Activated CD4-positive, alpha-beta memory T cell treated with anti-CD3 and anti-CD28 coated beads for 36 hours (primary cell): ENCODE measurements at regions not wholly inside any gene's neighbourhood (a gene's known extent, or its start where the extent isn't known, plus 50 kb on each side); places are given as distances from the start of the nearest gene placed in this dataset.

Source experiments
- CTCF ChIA-PET: fragments of 350-600 bp; sonication (Branson Sonifier 250); formaldehyde crosslinking; loops from one replicate; lab custom pipeline; 2021; ENCODE audit warnings: antibody characterized with exemption, inconsistent platforms; lab: Charles Lee
- POLR2A ChIA-PET: fragments of 350-600 bp; sonication (Branson Sonifier 250); formaldehyde crosslinking; loops from one replicate; lab custom pipeline; 2021; ENCODE audit warnings: antibody characterized with exemption; lab: Charles Lee
- DNase-seq: peaks from one replicate; pipeline ENCODE4 v3.0.0-alpha.2; 2020
- H3K27ac Mint-ChIP-seq: one replicate; pipeline ENCODE4 v1.8.0; 2021; ENCODE audit warnings: mixed read lengths
- H3K27me3 Mint-ChIP-seq: one replicate; pipeline ENCODE4 v1.8.0; 2021; ENCODE audit warnings: mixed read lengths
- H3K36me3 Mint-ChIP-seq: one replicate; pipeline ENCODE4 v1.8.0; 2021; ENCODE audit warnings: mixed read lengths
- H3K4me1 Mint-ChIP-seq: one replicate; pipeline ENCODE4 v1.8.0; 2021; ENCODE audit warnings: low read depth, mixed read lengths
- H3K4me3 Mint-ChIP-seq: one replicate; pipeline ENCODE4 v1.8.0; 2021; ENCODE audit warnings: mild to moderate bottlenecking, mixed read lengths
- H3K9me3 Mint-ChIP-seq: one replicate; pipeline ENCODE4 v1.8.0; 2021; ENCODE audit warnings: mixed read lengths
- intact Hi-C: fragments of 100-400 bp; cut with micrococcal nuclease; formaldehyde crosslinking; loops from one replicate; pipeline ENCODE4 v1.15.1; 2023

DNA sequence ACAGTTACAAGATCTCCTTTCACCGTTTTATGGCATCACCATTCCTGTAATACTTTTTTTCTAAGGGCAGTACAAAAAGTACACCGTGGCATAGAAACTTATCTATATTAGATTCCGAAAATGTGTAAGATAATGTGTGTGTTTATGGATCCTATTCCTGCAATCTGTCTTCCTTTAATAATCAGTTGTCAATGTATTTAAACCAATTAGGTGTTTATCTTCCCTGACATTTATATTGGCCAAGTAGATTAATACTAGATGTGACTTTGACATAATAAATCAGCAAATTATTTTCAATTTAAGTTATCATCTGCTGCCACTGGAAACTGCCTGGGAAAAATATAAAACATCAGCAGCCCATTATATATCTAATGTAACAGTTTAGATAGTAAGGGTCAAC, 770.3 kb upstream of the ADGRL2 start:
- CTCF ChIA-PET = no interaction called here
- DNase-seq = no peak
- Mint-ChIP-seq H3K9me3 (peaks cover 2% of the 10 kb centered on the region), H3K36me3 (no peaks in the 10 kb centered on the region), H3K4me3 (no peak overlapping the region), H3K27ac (no peak overlapping the region), H3K4me1 (no peaks in the 10 kb centered on the region), H3K27me3 (no peaks in the 10 kb centered on the region)
- intact Hi-C loops = no loop called here
- POLR2A ChIA-PET = no interaction called here

GRCh38 chr1:81029266-81029665, 771.5 kb upstream of the ADGRL2 start:
- DNase-seq = no peak
- H3K4me3 Mint-ChIP-seq = no peak overlapping the region
- no peaks in the 10 kb centered on the region for H3K9me3 Mint-ChIP-seq
- H3K27ac Mint-ChIP-seq = no peak overlapping the region
- H3K4me1 Mint-ChIP-seq = no peaks in the 10 kb centered on the region
- CTCF ChIA-PET = no interaction called here
- POLR2A ChIA-PET = no interaction called here
- intact Hi-C loops = no loop called here
- no peaks in the 10 kb centered on the region for H3K27me3 Mint-ChIP-seq
- H3K36me3 Mint-ChIP-seq = no peaks in the 10 kb centered on the region

DNA sequence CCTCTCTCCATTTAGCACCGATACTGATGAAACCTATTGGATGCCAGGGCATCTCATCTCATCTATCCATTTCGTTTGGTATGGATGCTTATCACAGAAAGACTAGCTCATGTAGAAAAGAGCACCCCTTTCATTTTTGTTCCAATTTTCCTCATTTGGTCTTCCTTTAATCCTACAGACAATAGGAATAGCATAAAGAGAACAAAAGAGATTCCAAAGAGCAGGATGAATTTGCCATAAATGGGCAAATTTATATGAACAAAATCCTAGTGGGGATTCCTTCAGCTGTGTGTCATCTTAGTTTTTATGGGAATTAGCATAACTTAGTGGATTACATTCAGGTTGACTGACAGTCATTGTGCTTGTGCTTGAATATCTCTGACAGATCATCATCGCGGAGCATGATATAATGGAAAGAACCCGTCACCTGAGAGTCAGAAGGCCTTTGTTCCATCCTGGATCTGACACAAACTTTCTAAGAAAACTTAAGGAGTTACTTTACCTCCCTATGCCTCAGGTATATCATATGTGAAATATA, 777.5 kb upstream of the ADGRL2 start:
- Mint-ChIP-seq H3K27ac (no peak overlapping the region), H3K36me3 (no peaks in the 10 kb centered on the region), H3K9me3 (no peaks in the 10 kb centered on the region), H3K4me3 (no peak overlapping the region), H3K4me1 (no peaks in the 10 kb centered on the region), H3K27me3 (no peaks in the 10 kb centered on the region)
- POLR2A ChIA-PET = no interaction called here
- no peak for DNase-seq
- intact Hi-C loops = no loop called here
- CTCF ChIA-PET = no interaction called here

DNA sequence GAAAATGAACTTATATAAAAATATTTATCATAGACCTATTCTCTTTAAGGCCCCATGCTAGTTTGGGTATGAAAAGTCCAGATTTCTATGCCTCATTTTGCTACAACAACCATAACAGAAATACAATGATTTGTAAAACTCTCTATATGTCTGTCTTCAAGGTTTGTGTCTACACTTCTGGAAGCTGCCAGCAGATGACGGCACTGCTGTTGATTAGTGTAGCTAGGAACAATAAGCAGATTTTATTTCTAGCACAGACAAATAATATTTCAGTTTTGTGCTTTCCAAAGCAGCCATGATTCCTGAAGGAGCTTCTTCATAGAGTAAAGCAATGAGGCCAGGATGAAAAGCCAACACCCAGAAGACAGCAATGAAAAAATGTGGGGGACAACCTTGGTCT, 779.6 kb upstream of the ADGRL2 start:
- Mint-ChIP-seq H3K9me3 (no peaks in the 10 kb centered on the region), H3K4me1 (no peaks in the 10 kb centered on the region), H3K4me3 (no peak overlapping the region), H3K27me3 (no peaks in the 10 kb centered on the region), H3K36me3 (no peaks in the 10 kb centered on the region), H3K27ac (no peak overlapping the region)
- intact Hi-C loops = no loop called here
- ChIA-PET POLR2A (no interaction called here), CTCF (no interaction called here)
- DNase-seq = no peak

DNA sequence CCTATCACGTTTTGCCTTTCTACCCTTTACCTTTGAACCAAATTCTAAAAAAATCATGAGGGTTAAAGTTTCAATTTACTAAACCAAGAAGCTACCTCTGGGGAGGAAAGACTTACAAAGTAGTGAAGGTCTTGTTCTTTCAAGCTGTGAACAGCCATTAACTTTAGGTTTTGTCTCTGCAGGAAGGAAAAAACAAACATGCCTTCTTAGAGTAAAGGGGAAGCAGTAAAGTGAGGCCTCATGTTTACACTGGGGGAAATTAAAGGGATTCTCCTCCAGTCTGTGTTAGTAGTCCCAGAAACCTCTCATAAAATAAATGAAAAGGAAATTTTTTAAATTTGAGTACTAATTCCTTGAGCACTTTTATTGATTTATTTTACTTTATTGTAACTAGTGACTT, 780.2 kb upstream of the ADGRL2 start:
- no peaks in the 10 kb centered on the region for H3K36me3 Mint-ChIP-seq
- ChIA-PET CTCF (no interaction called here), POLR2A (no interaction called here)
- intact Hi-C loops = no loop called here
- no peak for DNase-seq
- no peaks in the 10 kb centered on the region for H3K9me3 Mint-ChIP-seq
- H3K4me3 Mint-ChIP-seq = no peak overlapping the region
- no peak overlapping the region for H3K27ac Mint-ChIP-seq
- H3K4me1 Mint-ChIP-seq = no peaks in the 10 kb centered on the region
- no peaks in the 10 kb centered on the region for H3K27me3 Mint-ChIP-seq

GRCh38 chr1:81010126-81010525, 790.6 kb upstream of the ADGRL2 start:
- intact Hi-C loops = no loop called here
- CTCF ChIA-PET = no interaction called here
- no peak for DNase-seq
- Mint-ChIP-seq H3K9me3 (peaks cover 7% of the 10 kb centered on the region), H3K36me3 (no peaks in the 10 kb centered on the region), H3K4me3 (no peak overlapping the region), H3K27me3 (no peaks in the 10 kb centered on the region), H3K27ac (no peak overlapping the region), H3K4me1 (no peaks in the 10 kb centered on the region)
- POLR2A ChIA-PET = no interaction called here

GRCh38 chr1:81008293-81008692, 792.4 kb upstream of the ADGRL2 start:
- DNase-seq = no peak
- Mint-ChIP-seq H3K4me1 (no peaks in the 10 kb centered on the region), H3K36me3 (no peaks in the 10 kb centered on the region), H3K27ac (no peak overlapping the region), H3K9me3 (peaks cover 8% of the 10 kb centered on the region), H3K27me3 (no peaks in the 10 kb centered on the region), H3K4me3 (no peak overlapping the region)
- CTCF ChIA-PET = no interaction called here
- intact Hi-C loops = no loop called here
- POLR2A ChIA-PET = no interaction called here

GRCh38 chr1:81007024-81007423, 793.7 kb upstream of the ADGRL2 start:
- Mint-ChIP-seq H3K27me3 (no peaks in the 10 kb centered on the region), H3K4me3 (no peak overlapping the region), H3K9me3 (peaks cover 8% of the 10 kb centered on the region), H3K27ac (no peak overlapping the region), H3K36me3 (no peaks in the 10 kb centered on the region), H3K4me1 (no peaks in the 10 kb centered on the region)
- CTCF ChIA-PET = no interaction called here
- POLR2A ChIA-PET = no interaction called here
- no peak for DNase-seq
- intact Hi-C loops = no loop called here

DNA sequence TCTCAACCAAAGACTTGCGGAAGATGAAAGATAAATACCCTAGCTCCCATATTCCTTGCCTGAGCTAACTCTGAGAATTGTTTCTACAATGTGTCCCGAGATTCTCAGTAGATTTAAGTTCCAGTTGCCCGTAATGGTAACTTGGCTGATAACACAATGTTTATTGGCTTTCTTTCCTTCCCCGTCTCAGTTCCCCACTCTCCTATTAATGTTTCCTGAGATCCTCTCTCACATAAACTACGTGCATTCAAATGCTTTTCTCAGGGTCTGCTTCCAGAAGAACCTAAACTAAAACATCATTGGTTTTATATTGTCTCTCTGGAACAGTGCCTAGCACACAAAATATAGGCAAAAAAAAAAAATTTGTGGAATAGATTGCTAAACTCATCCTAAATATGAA, 794.2 kb upstream of the ADGRL2 start:
- Mint-ChIP-seq H3K27ac (no peak overlapping the region), H3K4me3 (no peak overlapping the region), H3K36me3 (no peaks in the 10 kb centered on the region), H3K27me3 (no peaks in the 10 kb centered on the region), H3K9me3 (peaks cover 11% of the 10 kb centered on the region), H3K4me1 (no peaks in the 10 kb centered on the region)
- intact Hi-C loops = no loop called here
- ChIA-PET POLR2A (no interaction called here), CTCF (no interaction called here)
- DNase-seq = no peak

- H3K4me1 Mint-ChIP-seq = no peaks in the 10 kb centered on the region
- H3K27me3 Mint-ChIP-seq = no peaks in the 10 kb centered on the region
- DNase-seq = no peak
- CTCF ChIA-PET = no interaction called here
- POLR2A ChIA-PET = no interaction called here
- no peaks in the 10 kb centered on the region for H3K36me3 Mint-ChIP-seq
- no peak overlapping the region for H3K27ac Mint-ChIP-seq
- H3K4me3 Mint-ChIP-seq = no peak overlapping the region
- peaks cover 13% of the 10 kb centered on the region for H3K9me3 Mint-ChIP-seq
- intact Hi-C loops = no loop called here
These were observed 796.7 kb upstream of the ADGRL2 start for GRCh38 chr1:81004011-81004410.

- no peaks in the 10 kb centered on the region for H3K4me1 Mint-ChIP-seq
- POLR2A ChIA-PET = no interaction called here
- DNase-seq = no peak
These were observed 805.8 kb upstream of the ADGRL2 start for GRCh38 chr1:80994934-80995333.

GRCh38 chr1:80994038-80994437, 806.7 kb upstream of the ADGRL2 start:
- intact Hi-C loops = no loop called here
- no peaks in the 10 kb centered on the region for H3K4me1 Mint-ChIP-seq
- DNase-seq = no peak
- no peaks in the 10 kb centered on the region for H3K36me3 Mint-ChIP-seq
- ChIA-PET CTCF (no interaction called here), POLR2A (no interaction called here)
- H3K27ac Mint-ChIP-seq = no peak overlapping the region
- no peak overlapping the region for H3K4me3 Mint-ChIP-seq
- no peaks in the 10 kb centered on the region for H3K27me3 Mint-ChIP-seq
- peaks cover 7% of the 10 kb centered on the region for H3K9me3 Mint-ChIP-seq

More at GRCh38 chr1:80994934-80995333, 805.8 kb upstream of the ADGRL2 start:
- Mint-ChIP-seq H3K36me3 (no peaks in the 10 kb centered on the region), H3K9me3 (peaks cover 7% of the 10 kb centered on the region), H3K27me3 (no peaks in the 10 kb centered on the region), H3K4me3 (no peak overlapping the region), H3K27ac (no peak overlapping the region)
- CTCF ChIA-PET = no interaction called here
- intact Hi-C loops = no loop called here

DNA sequence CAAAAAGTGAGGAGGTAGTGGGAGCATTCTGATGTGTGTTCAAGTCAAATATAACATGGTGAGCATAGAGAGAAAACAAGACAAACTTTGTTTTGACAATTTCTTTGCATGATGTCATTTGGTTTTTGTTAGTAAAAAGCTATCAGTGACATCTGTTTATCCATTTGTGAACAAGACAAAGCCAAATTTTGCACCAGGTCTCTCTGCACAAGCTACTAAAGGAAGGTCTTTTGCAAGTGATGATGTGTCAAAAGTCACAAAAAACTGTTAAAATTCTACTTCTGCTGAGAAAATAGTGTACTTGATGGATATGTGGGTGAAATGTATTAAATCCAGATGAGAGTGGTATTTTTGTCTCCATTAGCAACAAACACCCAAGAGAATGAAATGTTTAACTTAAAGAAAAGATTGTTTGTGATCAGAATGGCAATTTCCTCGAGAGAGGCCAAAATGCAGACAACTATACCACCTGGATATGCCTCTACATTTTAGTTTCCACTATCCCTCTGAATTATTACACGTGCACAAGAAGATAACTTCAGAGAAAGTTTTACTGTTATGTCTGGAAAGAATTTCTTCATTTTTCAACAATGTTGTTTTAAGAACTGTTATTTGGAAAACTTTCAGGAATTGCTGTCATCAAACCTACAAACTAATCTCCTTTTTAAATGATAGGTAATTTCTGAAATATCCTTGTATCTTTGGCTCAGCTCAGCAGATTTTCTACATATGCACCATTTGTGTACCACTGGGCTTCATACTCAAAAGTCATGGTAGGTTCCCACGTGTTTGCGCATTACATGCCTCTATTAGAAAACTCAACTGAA, 807.4 kb upstream of the ADGRL2 start:
- intact Hi-C loops = no loop called here
- H3K27ac Mint-ChIP-seq = no peak overlapping the region
- CTCF ChIA-PET = no interaction called here
- peaks cover 9% of the 10 kb centered on the region for H3K9me3 Mint-ChIP-seq
- no peak for DNase-seq
- no peaks in the 10 kb centered on the region for H3K27me3 Mint-ChIP-seq
- no peaks in the 10 kb centered on the region for H3K36me3 Mint-ChIP-seq
- H3K4me1 Mint-ChIP-seq = no peaks in the 10 kb centered on the region
- H3K4me3 Mint-ChIP-seq = no peak overlapping the region
- POLR2A ChIA-PET = no interaction called here
